HTR-8/SVneo (cell line): ENCODE measurements at regions not wholly inside any gene's neighbourhood (a gene's known extent, or its start where the extent isn't known, plus 50 kb on each side); places are given as distances from the start of the nearest gene placed in this dataset.

Experiments used
- DNase-seq: peaks from one replicate; pipeline ENCODE4 v3.0.0; 2011; ENCODE audit warnings: low spot score, mixed read lengths; ENCODE audit not compliant: insufficient read length
- FAIRE-seq: peaks from 2 replicates; lab custom pipeline; 2011; peaks lifted over from hg19 to GRCh38; lab: Jason Lieb, UNC

GRCh38 chr3:44039006-44039405, 202.7 kb upstream of the TOPAZ1 start:
- no peak for DNase-seq
- FAIRE-seq = no peak

DNA sequence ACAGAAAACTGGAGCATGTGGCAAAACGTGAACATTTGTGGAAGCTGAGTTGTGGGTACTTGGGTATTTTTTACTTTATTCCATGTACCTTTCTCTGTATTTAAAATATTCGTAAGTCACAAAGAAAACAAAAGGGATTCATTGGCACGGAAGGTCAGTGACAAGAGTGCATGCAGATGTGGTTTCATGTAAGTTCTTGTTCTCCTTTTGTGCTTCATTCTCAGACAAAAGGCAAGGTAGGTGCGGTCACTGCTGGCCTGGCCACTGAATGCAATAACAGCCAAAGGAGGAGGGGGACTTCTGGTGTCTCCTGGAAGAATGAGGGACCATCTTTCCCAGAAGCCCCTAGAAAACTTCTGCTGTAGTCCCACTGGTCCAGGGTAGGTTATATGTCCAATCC, 200.0 kb upstream of the TOPAZ1 start:
- no peak for FAIRE-seq
- no peak for DNase-seq

DNA sequence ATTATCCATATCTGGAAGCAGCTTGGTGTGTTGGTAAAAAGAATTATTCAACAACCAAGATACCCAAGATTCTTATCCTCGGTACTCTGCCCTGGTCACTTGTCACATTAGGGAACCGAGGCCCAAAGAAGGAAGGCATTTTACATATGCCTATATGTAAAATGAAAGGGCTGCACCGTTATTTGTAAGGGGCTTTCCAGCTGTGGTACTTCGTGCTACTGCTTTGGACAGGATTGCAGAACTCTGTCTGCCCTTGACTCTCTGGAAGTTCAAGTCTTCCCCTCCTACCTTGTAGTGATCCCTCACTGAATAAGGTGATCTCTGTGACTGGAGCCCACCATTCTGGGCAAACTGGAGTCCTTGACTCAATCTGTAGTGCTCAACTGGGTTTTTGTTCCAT, 198.9 kb upstream of the TOPAZ1 start:
- FAIRE-seq = no peak

GRCh38 chr3:44045476-44046275, 196.0 kb upstream of the TOPAZ1 start:
- DNase-seq = no peak
- FAIRE-seq = no peak

More for the DNA sequence above, 198.9 kb upstream of the TOPAZ1 start:
- DNase-seq = no peak

DNA sequence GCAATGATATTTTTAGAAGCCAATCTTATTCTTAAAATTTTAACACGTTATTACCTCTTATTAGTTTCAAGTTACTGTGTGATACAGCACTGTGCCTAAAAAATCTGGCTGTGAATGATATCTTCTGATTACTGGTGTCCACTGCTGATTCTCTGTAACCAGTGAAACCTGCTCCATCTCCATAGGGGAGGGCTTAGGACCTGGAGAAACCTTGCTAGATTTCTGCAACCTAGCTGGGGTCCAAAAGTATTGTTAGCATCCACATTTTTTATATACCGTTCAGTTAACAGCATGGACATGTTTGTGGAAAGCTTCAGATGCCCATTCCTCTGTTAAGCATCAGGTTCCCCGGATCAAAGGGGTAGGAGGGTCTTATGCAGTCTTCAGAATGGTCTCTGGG, 193.9 kb upstream of the TOPAZ1 start:
- FAIRE-seq = no peak

GRCh38 chr3:44048196-44048924, 193.3 kb upstream of the TOPAZ1 start:
- FAIRE-seq (no peak), DNase-seq (no peak)

More for the DNA sequence above, 193.9 kb upstream of the TOPAZ1 start:
- DNase-seq = no peak

DNA sequence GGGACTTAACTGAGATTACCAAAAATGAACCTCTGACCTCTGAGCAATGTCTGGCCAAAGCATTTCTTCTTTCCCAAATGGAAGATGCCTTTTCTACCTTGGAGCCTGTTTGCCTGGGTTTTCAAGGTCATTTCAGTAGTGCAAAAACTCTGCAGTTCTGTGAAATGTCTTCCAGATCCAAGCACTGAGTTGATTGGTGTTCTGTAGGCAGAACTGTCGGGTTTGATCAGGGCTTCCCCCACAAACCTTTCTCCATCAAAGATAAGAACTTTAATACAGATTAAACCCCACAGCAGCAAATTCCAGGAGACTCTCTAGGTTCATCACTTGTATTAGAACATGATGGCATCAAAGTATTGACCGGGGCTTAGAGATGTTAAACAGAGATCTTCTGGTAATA, 192.7 kb upstream of the TOPAZ1 start:
- FAIRE-seq (no peak), DNase-seq (no peak)

DNA sequence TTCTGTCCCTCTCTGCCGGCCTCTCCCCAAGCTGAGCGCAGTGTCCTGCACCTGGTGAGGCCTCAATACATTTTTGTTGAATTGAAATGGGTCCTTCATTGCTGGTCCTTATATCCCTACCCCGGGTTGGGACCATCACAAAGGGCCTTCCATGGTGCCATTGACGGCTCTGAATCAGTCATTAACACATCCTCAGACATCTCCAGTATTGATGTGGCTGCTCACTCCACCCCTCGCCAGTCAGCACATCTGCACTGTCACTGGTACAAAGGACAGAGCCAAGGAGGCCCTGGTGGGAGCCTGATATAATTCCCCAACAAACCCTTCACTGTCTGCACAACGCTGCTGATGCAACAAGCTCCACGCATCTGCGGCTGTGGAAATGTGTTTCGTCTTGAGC, 191.6 kb upstream of the TOPAZ1 start:
- DNase-seq (no peak), FAIRE-seq (no peak)

DNA sequence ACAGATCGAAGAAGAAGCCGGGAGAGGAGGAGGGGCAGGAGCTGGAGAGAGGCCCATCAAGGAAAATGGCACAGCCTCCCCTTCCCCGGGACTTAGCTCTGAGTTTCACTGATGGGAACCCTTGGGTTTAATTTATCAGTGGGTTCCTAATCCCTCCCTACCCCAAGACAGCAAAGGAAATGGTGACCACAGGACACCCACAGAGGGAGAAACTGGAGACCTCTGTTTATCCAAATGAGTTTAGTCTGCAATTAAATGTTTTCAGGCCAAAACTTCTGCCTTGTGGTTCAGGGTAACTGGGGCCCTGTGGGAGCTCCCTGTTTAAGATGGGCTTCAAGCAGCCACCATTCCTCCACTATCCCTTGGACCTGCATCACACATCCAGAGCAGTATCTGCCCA, 190.8 kb upstream of the TOPAZ1 start:
- FAIRE-seq (no peak), DNase-seq (no peak)

DNA sequence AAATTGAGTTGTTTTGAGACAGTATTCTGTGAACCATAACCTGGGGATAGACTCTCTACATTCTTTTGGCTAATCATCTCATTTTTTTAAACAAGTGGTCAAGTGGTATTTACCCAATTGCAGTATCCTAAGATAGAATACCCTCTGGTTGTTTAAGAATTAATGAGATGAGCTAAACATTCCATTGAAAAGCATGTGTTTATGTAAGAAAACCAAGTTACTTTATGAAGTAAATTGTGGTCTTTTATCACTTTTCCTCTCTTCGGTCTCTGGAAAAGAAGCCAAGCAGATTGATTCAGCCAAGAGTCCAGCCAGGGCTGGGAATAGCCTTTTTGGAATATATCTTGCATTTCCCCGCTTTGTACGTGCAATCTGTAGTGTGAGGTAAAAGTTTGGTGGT, 185.7 kb upstream of the TOPAZ1 start:
- no peak for FAIRE-seq
- DNase-seq = no peak

DNA sequence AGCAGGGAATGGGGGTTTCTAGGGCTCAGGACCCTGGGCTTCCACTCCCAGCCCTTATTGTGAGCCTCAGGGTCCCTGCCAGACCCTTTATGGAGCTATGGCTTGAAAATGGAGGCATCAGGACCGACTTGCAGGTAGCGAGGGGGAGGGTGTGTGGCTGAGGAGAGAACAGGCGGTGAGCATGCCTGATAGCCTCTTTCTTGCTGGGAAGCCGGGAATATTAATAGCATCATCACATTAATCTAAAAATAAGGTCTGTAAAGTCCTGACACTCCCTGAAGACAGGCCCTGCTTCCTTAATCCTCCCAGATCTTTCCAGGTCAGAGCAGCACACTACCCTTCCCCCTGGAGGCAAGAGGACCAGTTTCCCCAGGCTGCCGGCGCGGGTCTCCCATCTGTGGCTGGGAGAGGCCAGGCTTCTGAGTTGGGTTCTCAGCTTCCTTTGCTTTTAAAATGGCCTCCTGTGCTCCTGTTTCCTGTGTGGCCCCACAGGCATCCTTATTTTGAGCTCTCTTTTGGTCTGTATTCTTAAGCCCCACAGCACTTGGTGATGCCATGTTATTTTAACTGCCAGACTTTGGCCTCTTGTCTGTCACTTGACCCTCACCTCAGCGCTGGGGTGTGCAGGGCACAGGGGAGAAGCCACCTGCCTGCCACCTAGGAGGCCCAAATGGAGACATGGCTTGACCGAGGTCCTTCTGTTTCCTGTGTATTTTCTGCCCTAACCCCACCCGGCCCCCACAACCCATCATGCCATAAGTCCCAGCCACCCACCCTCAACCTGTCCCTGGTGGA, 185.0 kb upstream of the TOPAZ1 start:
- FAIRE-seq (no peak), DNase-seq (no peak)

DNA sequence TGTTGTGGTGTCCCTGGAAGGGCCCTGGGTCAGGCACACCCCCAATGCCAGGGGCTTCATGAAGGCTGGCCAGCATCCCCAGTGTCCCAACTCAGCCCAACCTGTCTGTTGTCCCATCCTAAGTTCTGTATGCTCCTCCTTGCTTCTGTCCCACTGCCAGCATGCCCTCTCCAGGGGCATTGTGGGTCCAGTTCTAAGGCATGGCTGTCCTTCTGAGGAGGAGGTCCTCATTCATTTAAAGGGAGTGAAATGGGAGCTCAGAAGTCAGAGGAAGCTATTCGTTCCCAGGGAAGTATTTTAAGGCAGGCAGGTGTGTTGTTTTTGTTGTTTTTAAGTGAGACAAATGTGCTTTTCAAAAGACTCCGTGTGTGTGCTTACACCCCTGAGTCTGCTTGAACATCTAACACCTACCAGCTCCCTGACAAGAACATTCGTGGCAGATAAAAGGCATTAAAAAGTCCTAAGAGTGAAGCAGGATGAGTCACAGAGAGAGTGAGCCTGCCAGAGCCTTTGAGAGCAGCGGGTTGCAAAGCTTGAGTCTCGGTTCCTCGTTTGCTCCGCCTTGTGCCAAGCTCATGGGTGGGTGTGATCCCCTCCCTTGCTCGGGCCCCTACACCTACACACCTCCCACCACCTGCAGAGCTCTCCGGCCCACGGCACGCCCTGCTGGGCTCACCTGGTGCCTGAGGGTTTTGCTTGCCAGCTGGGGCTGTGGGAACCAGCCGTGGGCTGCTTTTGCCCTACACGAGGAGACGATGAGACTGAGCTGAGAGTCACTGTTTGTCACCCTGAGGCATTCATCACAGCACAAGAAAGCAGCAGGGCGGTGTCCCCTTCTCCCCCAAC, 183.4 kb upstream of the TOPAZ1 start:
- no peak for DNase-seq
- FAIRE-seq = no peak

- FAIRE-seq (no peak), DNase-seq (no peak)
Observed at GRCh38 chr3:44058868-44059203, 182.8 kb upstream of the TOPAZ1 start.

DNA sequence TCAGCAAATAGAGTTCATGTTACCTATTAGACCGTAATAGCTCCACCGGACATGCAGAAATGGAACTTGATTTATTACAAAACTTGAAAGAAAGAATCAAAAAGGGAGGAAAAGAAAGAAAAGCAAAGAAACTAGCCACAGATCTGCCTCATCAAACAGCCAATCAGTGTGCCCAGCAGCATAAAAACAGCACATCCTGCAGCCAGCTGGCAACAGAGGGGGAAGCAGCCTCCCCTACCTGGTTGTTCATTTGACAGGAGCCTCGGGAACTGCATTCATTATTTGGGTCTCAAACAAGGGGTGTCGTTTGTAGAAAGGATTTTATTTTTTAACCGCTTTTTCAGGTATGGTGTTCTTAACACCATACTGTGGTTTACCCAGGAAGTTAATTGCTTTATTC, 181.5 kb upstream of the TOPAZ1 start:
- DNase-seq = no peak
- no peak for FAIRE-seq

GRCh38 chr3:44061268-44061667, 180.4 kb upstream of the TOPAZ1 start:
- DNase-seq = no peak
- no peak for FAIRE-seq

DNA sequence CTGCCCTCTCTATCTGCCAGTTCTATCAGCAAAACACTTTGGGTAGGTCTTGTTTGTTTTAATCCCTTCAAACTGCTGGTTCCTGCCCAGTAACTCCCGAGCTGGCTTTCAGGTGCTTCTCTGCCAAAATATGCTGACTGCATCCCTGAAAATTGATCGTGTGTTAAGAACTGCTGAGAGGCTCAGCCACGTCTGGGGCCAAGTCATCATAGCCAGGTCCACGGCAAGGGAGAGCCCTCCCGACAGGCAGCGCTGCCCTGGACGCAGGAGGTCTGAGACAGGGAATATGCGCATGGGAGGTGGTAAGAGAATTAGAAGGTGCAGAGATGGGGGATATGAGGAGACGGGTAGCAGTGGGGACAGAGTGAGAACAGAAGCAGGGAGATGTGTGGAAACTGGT, 179.7 kb upstream of the TOPAZ1 start:
- no peak for FAIRE-seq
- no peak for DNase-seq

- no peak for DNase-seq
Observed at GRCh38 chr3:44065311-44066094, 176.2 kb upstream of the TOPAZ1 start.

GRCh38 chr3:44066806-44067205, 174.9 kb upstream of the TOPAZ1 start:
- DNase-seq (no peak), FAIRE-seq (no peak)

More at GRCh38 chr3:44065311-44066094, 176.2 kb upstream of the TOPAZ1 start:
- FAIRE-seq = no peak

DNA sequence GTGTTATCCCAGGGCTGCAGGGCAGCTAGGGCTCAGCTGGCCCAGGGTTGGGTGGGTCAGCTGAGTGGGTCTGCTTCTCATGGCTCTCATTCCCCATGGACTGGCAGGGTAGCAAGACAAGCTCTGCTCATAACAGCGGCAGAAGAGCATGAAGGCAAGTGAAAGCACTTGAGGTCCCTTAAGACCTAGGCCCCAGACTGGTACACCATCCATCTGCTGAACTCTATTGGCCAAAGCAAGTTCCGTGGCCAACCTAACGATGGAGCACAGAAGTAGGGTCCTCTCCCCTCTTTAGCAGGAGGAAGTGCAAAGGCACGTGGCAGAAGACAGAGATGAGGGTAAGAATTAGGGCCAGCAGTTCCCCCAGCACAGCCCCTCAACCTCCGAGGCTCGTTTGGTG, 174.3 kb upstream of the TOPAZ1 start:
- FAIRE-seq = no peak
- no peak for DNase-seq
